OCI-LY1 (cell line): ENCODE measurements at regions not wholly inside any gene's neighbourhood (a gene's known extent, or its start where the extent isn't known, plus 50 kb on each side); places are given as distances from the start of the nearest gene placed in this dataset.

ENCODE experiments used
- H2AFZ ChIP-seq: fragments of 200-600 bp; sonication (generic), shearing (Covaris generic); 2 replicates; pipeline ENCODE4 v1.6.0; 2014; ENCODE audit warnings: antibody characterized with exemption, mild to moderate bottlenecking, low read length
- H3F3A ChIP-seq: fragments of 200-600 bp; sonication (generic), shearing (Covaris generic); 2 replicates; pipeline ENCODE4 v1.6.0; 2014; ENCODE audit warnings: mild to moderate bottlenecking, antibody characterized with exemption, low read length, moderate library complexity; ENCODE audit not compliant: insufficient read depth
- H3K27ac ChIP-seq: fragments of 200-600 bp; sonication (generic); 2 replicates; pipeline ENCODE4 v1.5.1; 2014; ENCODE audit warnings: low read length, mixed run types, mild to moderate bottlenecking, low read depth; ENCODE audit not compliant: poor library complexity, severe bottlenecking
- H3K27me3 ChIP-seq: fragments of 200-600 bp; sonication (generic); 2 replicates; pipeline ENCODE4 v1.6.0; 2014; ENCODE audit warnings: antibody characterized with exemption, mild to moderate bottlenecking, low read length, moderate library complexity; ENCODE audit not compliant: insufficient read depth
- H3K36me3 ChIP-seq: fragments of 200-600 bp; sonication (generic); 2 replicates; pipeline ENCODE4 v1.6.1; 2014; ENCODE audit warnings: mild to moderate bottlenecking, antibody characterized with exemption, low read length, moderate library complexity, mixed read lengths; ENCODE audit not compliant: insufficient read depth
- H3K4me1 ChIP-seq: fragments of 200-600 bp; sonication (generic); 2 replicates; pipeline ENCODE4 v1.5.1; 2014; ENCODE audit warnings: mild to moderate bottlenecking, low read length, moderate library complexity; ENCODE audit not compliant: insufficient read depth, severe bottlenecking
- H3K4me2 ChIP-seq: fragments of 200-600 bp; sonication (generic), shearing (Covaris generic); 2 replicates; pipeline ENCODE4 v1.6.1; 2014; ENCODE audit warnings: low read length
- H3K4me3 ChIP-seq: fragments of 200-600 bp; sonication (generic); 2 replicates; pipeline ENCODE4 v1.5.1; 2014; ENCODE audit warnings: low read length, low read depth, mild to moderate bottlenecking, mixed read lengths; ENCODE audit not compliant: poor library complexity, severe bottlenecking
- H3K79me2 ChIP-seq: fragments of 200-600 bp; shearing (Covaris generic); 2 replicates; pipeline ENCODE4 v1.6.1; 2016; ENCODE audit warnings: mixed run types, low read length, mixed read lengths; ENCODE audit not compliant: insufficient read depth
- H3K9ac ChIP-seq: fragments of 200-600 bp; sonication (generic), shearing (Covaris generic); 2 replicates; pipeline ENCODE4 v1.6.1; 2014; ENCODE audit warnings: mild to moderate bottlenecking, low read length, mixed read lengths
- H3K9me2 ChIP-seq: fragments of 200-600 bp; sonication (generic), shearing (Covaris generic); 2 replicates; pipeline ENCODE4 v1.6.1; 2014; ENCODE audit warnings: low read depth, mild to moderate bottlenecking, low read length, mixed read lengths
- H3K9me3 ChIP-seq: fragments of 200-600 bp; shearing (Covaris generic); 2 replicates; pipeline ENCODE4 v1.6.1; 2014; ENCODE audit warnings: low read length, mixed read lengths
- H4K20me1 ChIP-seq: fragments of 200-600 bp; sonication (generic), shearing (Covaris generic); 2 replicates; pipeline ENCODE4 v1.6.0; 2016; ENCODE audit warnings: mild to moderate bottlenecking, low read length; ENCODE audit not compliant: insufficient read depth
- CTCF ChIP-seq: fragments of 200-600 bp; sonication (generic), shearing (Covaris generic); IDR thresholded peaks from 2 replicates; pipeline ENCODE4 v1.5.1; 2017; ENCODE audit warnings: mild to moderate bottlenecking, antibody characterized with exemption, low read length, moderate library complexity, mixed read lengths
- EZH2 ChIP-seq: fragments of 200-600 bp; sonication (generic), shearing (Covaris generic); IDR thresholded peaks from 2 replicates; pipeline ENCODE4 v1.8.0; 2017; ENCODE audit warnings: borderline replicate concordance, mixed run types, mild to moderate bottlenecking, antibody characterized with exemption, low read length, moderate library complexity, mixed read lengths

- Histone ChIP-seq H2AFZ (no peak overlapping the region), H3K36me3 (no peaks in the 10 kb centered on the region), H4K20me1 (no peaks in the 10 kb centered on the region), H3K79me2 (no peaks in the 10 kb centered on the region), H3F3A (no peaks in the 10 kb centered on the region), H3K9me3 (no peaks in the 10 kb centered on the region), H3K27me3 (no peaks in the 10 kb centered on the region), H3K4me3 (no peak overlapping the region), H3K9me2 (no peaks in the 10 kb centered on the region), H3K9ac (no peak overlapping the region), H3K4me1 (no peaks in the 10 kb centered on the region), H3K4me2 (no peak overlapping the region), H3K27ac (no peak overlapping the region)
- no peak for TF ChIP-seq CTCF
- TF ChIP-seq EZH2: no peak
These were observed 1224.6 kb downstream of the CDH8 start for GRCh38 chr16:60811657-60812056.

- H3K4me3 ChIP-seq: no peak overlapping the region
- no peaks in the 10 kb centered on the region for H3K9me2 ChIP-seq
- no peak overlapping the region for H3K4me2 ChIP-seq
- no peaks in the 10 kb centered on the region for H3K36me3 ChIP-seq
- H3K79me2 ChIP-seq: no peaks in the 10 kb centered on the region
- TF ChIP-seq CTCF (no peak), EZH2 (no peak)
- H3K9me3 ChIP-seq: no peaks in the 10 kb centered on the region
- no peak overlapping the region for H2AFZ ChIP-seq
- H3F3A ChIP-seq: no peaks in the 10 kb centered on the region
- no peak overlapping the region for H3K27ac ChIP-seq
- H3K9ac ChIP-seq: no peak overlapping the region
- no peaks in the 10 kb centered on the region for H3K4me1 ChIP-seq
- no peaks in the 10 kb centered on the region for H4K20me1 ChIP-seq
- no peaks in the 10 kb centered on the region for H3K27me3 ChIP-seq
These were observed 1225.1 kb downstream of the CDH8 start for GRCh38 chr16:60811051-60811608.

DNA sequence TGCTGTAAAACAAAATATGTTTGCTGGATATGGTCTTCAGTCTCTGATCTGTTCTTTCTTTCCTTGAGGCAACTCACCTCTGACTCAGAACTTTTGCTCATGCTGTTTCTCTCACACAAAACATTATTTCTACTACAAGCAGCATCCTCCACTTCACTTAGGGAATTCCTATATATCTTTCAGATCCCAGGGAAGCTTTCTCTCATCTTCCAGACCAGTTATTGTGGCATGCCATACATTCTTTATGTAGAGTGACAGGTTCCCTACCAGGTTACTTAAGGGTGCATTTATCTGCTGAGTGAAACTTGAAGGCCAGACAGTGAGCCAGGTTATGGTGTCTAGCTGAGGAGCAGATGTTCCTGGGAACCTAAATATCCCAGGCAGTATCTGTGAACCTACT lies 1226.0 kb downstream of the CDH8 start:
- Histone ChIP-seq H2AFZ (no peak overlapping the region), H3K9me3 (no peaks in the 10 kb centered on the region), H3K27ac (no peak overlapping the region), H3K9ac (no peak overlapping the region), H3K36me3 (no peaks in the 10 kb centered on the region), H3K27me3 (no peaks in the 10 kb centered on the region), H3K4me2 (no peak overlapping the region), H4K20me1 (no peaks in the 10 kb centered on the region), H3F3A (no peaks in the 10 kb centered on the region), H3K4me3 (no peak overlapping the region), H3K4me1 (no peaks in the 10 kb centered on the region), H3K9me2 (no peaks in the 10 kb centered on the region), H3K79me2 (no peaks in the 10 kb centered on the region)
- TF ChIP-seq EZH2 (no peak), CTCF (no peak)
